ENCODE measurements at regions not wholly inside any gene's neighbourhood (a gene's known extent, or its start where the extent isn't known, plus 50 kb on each side); places are given as distances from the start of the nearest gene placed in this dataset.

GRCh38 chr10:33073641-33074415, 115.8 kb upstream of the ITGB1 start:
- TF ChIP-seq CTCF (IDR thresholded peaks at IDR 0.05; ENCODE audit: low read depth, low read length, missing input control) (no peak), JUND (IDR thresholded peaks at IDR 0.05) (no peak), TAF1 (conservative IDR thresholded peaks at IDR 0.05) (no peak), RAD21 (IDR thresholded peaks at IDR 0.05) (no peak), MAX (IDR thresholded peaks at IDR 0.05) (no peak), REST (IDR thresholded peaks at IDR 0.05) (no peak), EGR1 (IDR thresholded peaks at IDR 0.05; ENCODE audit: low read depth in 2 of 2) (no peak)

All from liver (tissue), 3 donors.